GM23248 (cell line): ENCODE measurements at regions not wholly inside any gene's neighbourhood (a gene's known extent, or its start where the extent isn't known, plus 50 kb on each side); places are given as distances from the start of the nearest gene placed in this dataset.

Source experiments
- EZH2 ChIP-seq: fragments of 200-600 bp; sonication (generic); IDR thresholded peaks from 2 replicates; pipeline ENCODE4 v1.6.1; 2018; ENCODE audit warnings: antibody characterized with exemption, mild to moderate bottlenecking; ENCODE audit not compliant: insufficient read depth, poor library complexity, severe bottlenecking
- EZH2phosphoT487 ChIP-seq: fragments of 200-600 bp; sonication (generic); IDR thresholded peaks from 2 replicates; pipeline ENCODE4 v1.6.1; 2018; ENCODE audit warnings: antibody characterized with exemption, moderate library complexity, mild to moderate bottlenecking, low read depth; ENCODE audit not compliant: insufficient read depth

- TF ChIP-seq EZH2 (no peak), EZH2phosphoT487 (no peak)
Observed at GRCh38 chr13:24011266-24011665, 114.0 kb upstream of the C1QTNF9B start.
